ENCODE measurements at regions not wholly inside any gene's neighbourhood (a gene's known extent, or its start where the extent isn't known, plus 50 kb on each side); places are given as distances from the start of the nearest gene placed in this dataset.

DNA sequence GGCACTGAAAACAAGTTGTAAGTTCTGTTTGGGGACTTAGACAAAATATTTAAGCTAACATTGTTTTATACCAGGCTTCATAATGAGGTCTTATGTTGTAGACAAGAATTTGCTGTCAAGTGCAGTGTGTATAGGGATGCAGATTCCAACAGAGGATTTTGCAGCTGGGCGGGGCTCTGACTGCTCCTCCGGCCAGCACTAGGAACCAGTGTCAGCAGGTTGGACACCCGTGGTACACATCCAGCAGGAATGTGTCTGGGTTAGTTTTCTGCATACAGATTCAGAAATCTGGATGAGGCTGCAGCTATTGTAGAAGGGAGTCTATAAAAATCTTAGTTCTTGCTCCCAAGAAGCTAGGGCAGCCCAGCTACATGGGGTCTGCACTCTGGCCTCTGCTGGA, 194.3 kb upstream of the RBM19 start:
- TF ChIP-seq, protein P1, sequence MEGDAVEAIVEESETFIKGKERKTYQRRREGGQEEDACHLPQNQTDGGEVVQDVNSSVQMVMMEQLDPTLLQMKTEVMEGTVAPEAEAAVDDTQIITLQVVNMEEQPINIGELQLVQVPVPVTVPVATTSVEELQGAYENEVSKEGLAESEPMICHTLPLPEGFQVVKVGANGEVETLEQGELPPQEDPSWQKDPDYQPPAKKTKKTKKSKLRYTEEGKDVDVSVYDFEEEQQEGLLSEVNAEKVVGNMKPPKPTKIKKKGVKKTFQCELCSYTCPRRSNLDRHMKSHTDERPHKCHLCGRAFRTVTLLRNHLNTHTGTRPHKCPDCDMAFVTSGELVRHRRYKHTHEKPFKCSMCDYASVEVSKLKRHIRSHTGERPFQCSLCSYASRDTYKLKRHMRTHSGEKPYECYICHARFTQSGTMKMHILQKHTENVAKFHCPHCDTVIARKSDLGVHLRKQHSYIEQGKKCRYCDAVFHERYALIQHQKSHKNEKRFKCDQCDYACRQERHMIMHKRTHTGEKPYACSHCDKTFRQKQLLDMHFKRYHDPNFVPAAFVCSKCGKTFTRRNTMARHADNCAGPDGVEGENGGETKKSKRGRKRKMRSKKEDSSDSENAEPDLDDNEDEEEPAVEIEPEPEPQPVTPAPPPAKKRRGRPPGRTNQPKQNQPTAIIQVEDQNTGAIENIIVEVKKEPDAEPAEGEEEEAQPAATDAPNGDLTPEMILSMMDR (IDR thresholded peaks at IDR 0.05; ENCODE audit: low read depth, low read length, poor library complexity, severe bottlenecking) = no peak
- no peak for TF ChIP-seq EZH2phosphoT487 (IDR thresholded peaks at IDR 0.05; ENCODE audit: borderline replicate concordance, low read length)

Measured in DOHH2 (cell line).